Parathyroid adenoma (tissue), 2 donors: ENCODE measurements at regions not wholly inside any gene's neighbourhood (a gene's known extent, or its start where the extent isn't known, plus 50 kb on each side); places are given as distances from the start of the nearest gene placed in this dataset.

Experiments used
- H2AFZ ChIP-seq: fragments of 300-600 bp; sonication (generic); one replicate; pipeline ENCODE4 v1.7.0; 2017; ENCODE audit warnings: antibody characterized with exemption, mild to moderate bottlenecking
- H3K27ac ChIP-seq: fragments of 300-600 bp; sonication (generic); one replicate; pipeline ENCODE4 v1.7.0; 2017
- H3K27me3 ChIP-seq: fragments of 300-600 bp; sonication (generic); one replicate; pipeline ENCODE4 v1.7.0; 2017; ENCODE audit warnings: low read length; ENCODE audit not compliant: control insufficient read depth, insufficient read depth
- H3K36me3 ChIP-seq: fragments of 300-600 bp; sonication (generic); one replicate; pipeline ENCODE4 v1.7.0; 2017; ENCODE audit warnings: low read length; ENCODE audit not compliant: control insufficient read depth, insufficient read depth
- H3K4me1 ChIP-seq: fragments of 300-600 bp; sonication (generic); one replicate; pipeline ENCODE4 v1.7.0; 2017; ENCODE audit warnings: control low read depth
- H3K4me2 ChIP-seq: fragments of 300-600 bp; sonication (generic); one replicate; pipeline ENCODE4 v1.7.0; 2017; ENCODE audit warnings: low read length
- H3K4me3 ChIP-seq: fragments of 300-600 bp; sonication (generic); one replicate; pipeline ENCODE4 v1.7.0; 2017; ENCODE audit warnings: low read depth, low read length
- H3K79me2 ChIP-seq: fragments of 300-600 bp; sonication (generic); one replicate; pipeline ENCODE4 v1.7.0; 2017; ENCODE audit warnings: control low read depth
- H3K9ac ChIP-seq: fragments of 300-600 bp; sonication (generic); one replicate; pipeline ENCODE4 v1.7.0; 2017; ENCODE audit warnings: mild to moderate bottlenecking
- H3K9me3 ChIP-seq: fragments of 300-600 bp; sonication (generic); one replicate; pipeline ENCODE4 v1.7.0; 2017; ENCODE audit warnings: low read length; ENCODE audit not compliant: control insufficient read depth
- TF ChIP-seq, protein P1 (sequence below): fragments of 300-600 bp; sonication (generic); IDR thresholded peaks from one replicate; pipeline ENCODE4 v1.7.0; 2017; ENCODE audit warnings: antibody characterized with exemption, mild to moderate bottlenecking
- donor health status: primary hyperparathyroidism.

- H2AFZ ChIP-seq, result no peak overlapping the region
Observed at GRCh38 chr1:216929870-216930582, 206.8 kb upstream of the ESRRG start.

GRCh38 chr1:216927633-216928032 is 204.4 kb upstream of the ESRRG start:
- no peak overlapping the region for H3K4me3 ChIP-seq
- H3K9ac ChIP-seq, result no peak overlapping the region
- H3K27ac ChIP-seq, result no peak overlapping the region
- no peaks in the 10 kb centered on the region for H3K27me3 ChIP-seq
- no peak overlapping the region for H2AFZ ChIP-seq
- H3K4me2 ChIP-seq, result no peak overlapping the region
- peaks cover 7% of the 10 kb centered on the region for H3K79me2 ChIP-seq
- H3K9me3 ChIP-seq, result no peaks in the 10 kb centered on the region
- TF ChIP-seq, protein P1, sequence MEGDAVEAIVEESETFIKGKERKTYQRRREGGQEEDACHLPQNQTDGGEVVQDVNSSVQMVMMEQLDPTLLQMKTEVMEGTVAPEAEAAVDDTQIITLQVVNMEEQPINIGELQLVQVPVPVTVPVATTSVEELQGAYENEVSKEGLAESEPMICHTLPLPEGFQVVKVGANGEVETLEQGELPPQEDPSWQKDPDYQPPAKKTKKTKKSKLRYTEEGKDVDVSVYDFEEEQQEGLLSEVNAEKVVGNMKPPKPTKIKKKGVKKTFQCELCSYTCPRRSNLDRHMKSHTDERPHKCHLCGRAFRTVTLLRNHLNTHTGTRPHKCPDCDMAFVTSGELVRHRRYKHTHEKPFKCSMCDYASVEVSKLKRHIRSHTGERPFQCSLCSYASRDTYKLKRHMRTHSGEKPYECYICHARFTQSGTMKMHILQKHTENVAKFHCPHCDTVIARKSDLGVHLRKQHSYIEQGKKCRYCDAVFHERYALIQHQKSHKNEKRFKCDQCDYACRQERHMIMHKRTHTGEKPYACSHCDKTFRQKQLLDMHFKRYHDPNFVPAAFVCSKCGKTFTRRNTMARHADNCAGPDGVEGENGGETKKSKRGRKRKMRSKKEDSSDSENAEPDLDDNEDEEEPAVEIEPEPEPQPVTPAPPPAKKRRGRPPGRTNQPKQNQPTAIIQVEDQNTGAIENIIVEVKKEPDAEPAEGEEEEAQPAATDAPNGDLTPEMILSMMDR, result no peak
- no peaks in the 10 kb centered on the region for H3K36me3 ChIP-seq
- peaks cover 3% of the 10 kb centered on the region for H3K4me1 ChIP-seq

More at GRCh38 chr1:216929870-216930582, 206.8 kb upstream of the ESRRG start:
- Histone ChIP-seq H3K4me3 (no peak overlapping the region), H3K27ac (no peak overlapping the region), H3K9ac (no peak overlapping the region), H3K79me2 (peaks cover 10% of the 10 kb centered on the region), H3K36me3 (no peaks in the 10 kb centered on the region), H3K4me2 (no peak overlapping the region), H3K4me1 (peaks cover 3% of the 10 kb centered on the region), H3K27me3 (no peaks in the 10 kb centered on the region), H3K9me3 (no peaks in the 10 kb centered on the region)
- TF ChIP-seq, protein P1, result no peak

DNA sequence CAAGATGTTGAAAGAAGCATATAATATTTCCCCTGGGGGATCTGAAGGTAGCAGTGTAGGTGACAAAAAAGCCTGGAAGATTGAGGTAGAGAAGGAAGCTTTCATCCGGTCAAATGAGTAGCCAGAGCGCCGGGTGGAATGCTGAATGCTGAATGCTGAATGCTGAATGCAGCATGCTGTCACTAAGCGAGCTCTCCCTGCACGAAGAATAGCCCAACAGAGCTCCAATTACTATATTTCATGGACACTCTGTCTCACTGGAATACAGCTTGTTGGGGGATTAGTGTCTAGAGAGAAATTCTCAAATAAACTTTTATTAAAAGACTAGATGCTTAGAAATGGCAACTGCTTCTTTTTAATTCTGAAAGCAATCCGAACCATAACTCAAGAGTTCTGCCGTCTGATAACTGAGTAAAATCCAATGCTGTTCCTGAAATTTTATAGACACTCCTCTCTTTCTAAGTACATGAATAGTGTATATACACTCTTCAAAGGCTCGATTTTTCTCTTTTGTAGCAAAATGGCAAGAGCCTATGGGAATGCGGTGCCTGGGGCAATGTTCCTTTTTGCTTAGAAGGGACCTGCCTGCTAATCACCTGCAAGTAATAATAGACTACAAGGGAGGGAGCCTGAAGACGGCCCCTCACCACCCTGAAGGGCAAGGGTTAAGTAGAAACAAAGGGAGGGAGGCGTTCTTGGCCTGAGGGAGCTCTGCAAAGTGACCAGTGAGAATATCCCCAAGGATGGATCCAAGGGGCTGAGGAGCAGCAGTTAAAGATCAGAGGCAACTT is 203.7 kb upstream of the ESRRG start:
- Histone ChIP-seq H3K79me2 (peaks cover 7% of the 10 kb centered on the region), H3K27me3 (no peaks in the 10 kb centered on the region), H3K4me1 (peaks cover 3% of the 10 kb centered on the region), H3K9me3 (no peaks in the 10 kb centered on the region), H2AFZ (no peak overlapping the region), H3K4me2 (no peak overlapping the region), H3K36me3 (no peaks in the 10 kb centered on the region), H3K4me3 (no peak overlapping the region), H3K9ac (no peak overlapping the region), H3K27ac (no peak overlapping the region)
- TF ChIP-seq, protein P1, result no peak

- no peaks in the 10 kb centered on the region for H3K9me3 ChIP-seq
- no peaks in the 10 kb centered on the region for H3K36me3 ChIP-seq
- H3K27me3 ChIP-seq, result no peaks in the 10 kb centered on the region
- H3K79me2 ChIP-seq, result peaks cover 7% of the 10 kb centered on the region
- H2AFZ ChIP-seq, result no peak overlapping the region
- H3K4me3 ChIP-seq, result no peak overlapping the region
- no peak overlapping the region for H3K4me2 ChIP-seq
- H3K27ac ChIP-seq, result no peak overlapping the region
- TF ChIP-seq, protein P1, result no peak
- no peak overlapping the region for H3K9ac ChIP-seq
- peaks cover 3% of the 10 kb centered on the region for H3K4me1 ChIP-seq
Observed at GRCh38 chr1:216925962-216926625, 202.9 kb upstream of the ESRRG start.
